ENCODE measurements at regions not wholly inside any gene's neighbourhood (a gene's known extent, or its start where the extent isn't known, plus 50 kb on each side); places are given as distances from the start of the nearest gene placed in this dataset.

- peak in 3 of 6 experiments; percentile 34 to 51 (median 44) for TF ChIP-seq CTCF (IDR thresholded peaks at IDR 0.05)
- TF ChIP-seq POLR2A (IDR thresholded peaks at IDR 0.05), result no peak
Measured at GRCh38 chrX:66815227-66815626, 176.3 kb upstream of the EDA2R start.

Data from Peyer's patch (tissue), 4 donors.